Heart right ventricle (tissue), 16 donors: ENCODE measurements at regions not wholly inside any gene's neighbourhood (a gene's known extent, or its start where the extent isn't known, plus 50 kb on each side); places are given as distances from the start of the nearest gene placed in this dataset.

ENCODE experiments used
- ATAC-seq, 8 donors: fragments of 200-7000 bp; cut with Tn5 transposase; one replicate each; pipeline ENCODE4 v1.9.1; 2020; ENCODE audit warnings: mild to moderate bottlenecking in 8 of 8, moderate library complexity in 8 of 8, moderate number of reproducible peaks in 1 of 8
- DNase-seq, 2 donors: peaks; one replicate each; pipeline ENCODE4 v3.0.0-alpha.2; 2020
- H3K27ac ChIP-seq, 10 donors: fragments of 200-600 bp; sonication (generic) in 2 of 10; one replicate each; pipeline versions ENCODE4 v1.5.0 to v1.8.0; 2020 to 2022; ENCODE audit warnings: mild to moderate bottlenecking in 3 of 10
- H3K27me3 ChIP-seq, 7 donors: fragments of 200-600 bp; one replicate each; pipeline ENCODE4 v1.8.0; 2021 to 2022; ENCODE audit warnings: mild to moderate bottlenecking in 2 of 7
- H3K36me3 ChIP-seq, 9 donors: fragments of 200-600 bp; sonication (generic) in 1 of 9; one replicate each; pipeline versions ENCODE4 v1.5.0 to v1.8.0; 2020 to 2022; ENCODE audit warnings: mild to moderate bottlenecking in 2 of 9
- H3K4me1 ChIP-seq, 9 donors: fragments of 200-600 bp; sonication (generic) in 1 of 9; one replicate each; pipeline versions ENCODE4 v1.5.0 to v1.8.0; 2020 to 2022; ENCODE audit warnings: mild to moderate bottlenecking in 4 of 9
- H3K4me3 ChIP-seq, 10 donors: fragments of 200-600 bp; sonication (generic) in 2 of 10; one replicate each; pipeline versions ENCODE4 v1.5.0 to v1.8.0; 2020 to 2022; ENCODE audit warnings: mild to moderate bottlenecking in 7 of 10, moderate library complexity in 2 of 10
- H3K9me3 ChIP-seq, 11 donors: fragments of 200-600 bp in 10 of 11; sonication (generic) in 2 of 11; one replicate each; pipeline versions ENCODE4 v1.5.0 to v1.8.0; 2013 to 2022; ENCODE audit warnings: mild to moderate bottlenecking in 2 of 11, control low read depth in 1 of 11, moderate library complexity in 1 of 11
- WGBS, 2 donors: extraction: QIAGEN DNeasy Blood & Tissue Kit; methylation state at CpG; one replicate each; pipeline ENCODE4 v1.1.7; 2013; ENCODE audit warnings: inconsistent platforms in 1 of 2; 5-methylcytosine and 5-hydroxymethylcytosine counted together
- intact Hi-C, 10 donors: fragments of 100-400 bp; cut with DNase I; formaldehyde crosslinking; loops; one replicate each; pipeline versions ENCODE4 v1.11.1 to v1.14.2; 2022
- TF ChIP-seq, protein P1 (sequence below), 9 donors: fragments of 200-600 bp; sonication (generic) in 2 of 9; IDR thresholded peaks; one replicate each; pipeline versions ENCODE4 v1.5.0 to v1.8.0; 2021 to 2022; ENCODE audit warnings: antibody characterized with exemption in 9 of 9, mild to moderate bottlenecking in 5 of 9, moderate library complexity in 1 of 9
- donor health status: Arrhythmogenic right ventricular cardiomyopathy.
- donor health status: ischemic (EF 13 %, LVEDD 7.1; RV severe dilation, severe dysfunction).
- donor health status: healthy with polysubstance abuse.
- donor health status: DM: no; HTN: yes; CAD: no.
- donor health status: DM: no; HTN: no; CAD: no.
- donor health status: ischemic (EF 25% LVEDD 6.9; RV normal size, moderate dysfunction).
- donor health status: ischemic (EF 25% LVEDD 5.7; RV mildly dilated, moderate dysfunction).
- donor health status: healthy.
- donor health status: DM: yes; HTN: yes; CAD: no.
- donor health status: Ischemic cardiomyopathy.
- donor health status: ischemic (EF 35%, LVEDD 5.7; RV mildly dilated, moderate dysfunction).
- donor health status: nonischemic (EF 11% LVEDD 7.7; RV severe dilation, severe dysfunction).
- donor health status: DM: yes; HTN: yes; CAD: no.
- donor health status: PGD.
- donor health status: ischemic (EF 29% LVEDD 5.4; RV normal size, mild dysfunction).
- donor health status: nonischemic (EF 23%, LVEDD 6.1; RV moderate dilation, normal function).

DNA sequence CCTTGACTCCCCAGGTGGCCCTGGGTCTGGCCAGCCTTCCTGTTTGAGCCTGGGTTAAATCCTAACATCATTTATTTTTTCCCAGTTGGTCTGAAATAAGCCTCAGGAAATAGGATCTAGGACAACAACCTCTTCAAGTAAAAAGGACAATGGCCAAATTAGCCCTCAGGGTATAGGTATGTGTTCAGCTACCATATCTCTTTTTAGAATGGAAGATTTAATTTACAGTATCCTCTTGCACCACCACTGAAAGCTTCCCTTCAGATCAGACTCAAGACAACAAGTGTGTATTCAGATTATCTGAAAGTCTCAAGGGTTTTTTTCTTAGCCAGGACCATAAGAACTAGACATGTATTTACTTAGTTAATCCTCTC, 61.6 kb upstream of the CXCR4 start:
- Histone ChIP-seq H3K4me3 (no peak overlapping the region), H3K36me3 (no peaks in the 10 kb centered on the region), H3K27me3 (no peaks in the 10 kb centered on the region), H3K27ac (no peak overlapping the region), H3K4me1 (peaks cover 0 to 7% (median 0%) of the 10 kb centered on the region in 9 donors), H3K9me3 (peaks cover 0 to 11% (median 0%) of the 10 kb centered on the region in 11 donors)
- DNase-seq = no peak
- intact Hi-C loops = no loop called here
- no peak for ATAC-seq
- TF ChIP-seq, protein P1, sequence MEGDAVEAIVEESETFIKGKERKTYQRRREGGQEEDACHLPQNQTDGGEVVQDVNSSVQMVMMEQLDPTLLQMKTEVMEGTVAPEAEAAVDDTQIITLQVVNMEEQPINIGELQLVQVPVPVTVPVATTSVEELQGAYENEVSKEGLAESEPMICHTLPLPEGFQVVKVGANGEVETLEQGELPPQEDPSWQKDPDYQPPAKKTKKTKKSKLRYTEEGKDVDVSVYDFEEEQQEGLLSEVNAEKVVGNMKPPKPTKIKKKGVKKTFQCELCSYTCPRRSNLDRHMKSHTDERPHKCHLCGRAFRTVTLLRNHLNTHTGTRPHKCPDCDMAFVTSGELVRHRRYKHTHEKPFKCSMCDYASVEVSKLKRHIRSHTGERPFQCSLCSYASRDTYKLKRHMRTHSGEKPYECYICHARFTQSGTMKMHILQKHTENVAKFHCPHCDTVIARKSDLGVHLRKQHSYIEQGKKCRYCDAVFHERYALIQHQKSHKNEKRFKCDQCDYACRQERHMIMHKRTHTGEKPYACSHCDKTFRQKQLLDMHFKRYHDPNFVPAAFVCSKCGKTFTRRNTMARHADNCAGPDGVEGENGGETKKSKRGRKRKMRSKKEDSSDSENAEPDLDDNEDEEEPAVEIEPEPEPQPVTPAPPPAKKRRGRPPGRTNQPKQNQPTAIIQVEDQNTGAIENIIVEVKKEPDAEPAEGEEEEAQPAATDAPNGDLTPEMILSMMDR (IDR thresholded peaks at IDR 0.05) = no peak

DNA sequence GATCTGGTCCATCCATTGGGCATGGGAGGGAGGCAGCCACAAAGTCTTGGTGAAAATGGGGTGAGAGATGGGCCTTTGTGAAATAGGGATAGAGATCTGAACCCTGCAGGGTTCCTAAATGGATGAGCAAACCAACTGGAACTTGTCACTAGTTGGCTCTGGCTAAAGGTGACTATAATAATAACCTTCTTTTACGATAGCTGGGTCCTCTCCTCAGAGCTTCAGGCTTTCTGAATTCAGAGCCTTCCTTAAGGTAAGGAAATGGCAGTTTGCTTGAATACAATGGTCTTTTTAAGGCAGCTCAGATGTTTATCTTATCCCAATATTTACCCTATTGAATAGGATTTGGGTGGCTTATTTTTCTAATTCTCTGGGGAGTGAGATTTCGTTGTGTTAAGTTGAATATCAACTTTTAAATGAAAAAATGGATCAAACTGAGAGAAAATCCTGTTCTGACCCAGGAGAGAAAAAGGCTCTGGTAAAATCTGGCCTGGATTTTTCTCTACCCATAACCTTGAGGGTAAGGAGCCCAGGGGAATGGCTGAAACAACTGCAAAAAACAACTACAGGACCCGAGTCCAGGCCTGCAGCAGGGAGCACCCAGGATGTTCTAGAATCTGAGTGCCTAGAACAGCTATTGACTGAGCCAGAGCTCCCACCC, 61.1 kb upstream of the CXCR4 start:
- no peak overlapping the region for H3K4me3 ChIP-seq
- peaks cover 0 to 7% (median 0%) of the 10 kb centered on the region in 9 donors for H3K4me1 ChIP-seq
- TF ChIP-seq, protein P1 (IDR thresholded peaks at IDR 0.05) = no peak
- no peak overlapping the region for H3K27ac ChIP-seq
- DNase-seq (no peak), ATAC-seq (no peak)
- no peaks in the 10 kb centered on the region for H3K27me3 ChIP-seq
- intact Hi-C loops = no loop called here
- 46 to 53% methylated on average over 3 of the region's 3 CpGs for WGBS, 2 donors
- H3K36me3 ChIP-seq = no peaks in the 10 kb centered on the region
- H3K9me3 ChIP-seq = peaks cover 0 to 11% (median 0%) of the 10 kb centered on the region in 11 donors

DNA sequence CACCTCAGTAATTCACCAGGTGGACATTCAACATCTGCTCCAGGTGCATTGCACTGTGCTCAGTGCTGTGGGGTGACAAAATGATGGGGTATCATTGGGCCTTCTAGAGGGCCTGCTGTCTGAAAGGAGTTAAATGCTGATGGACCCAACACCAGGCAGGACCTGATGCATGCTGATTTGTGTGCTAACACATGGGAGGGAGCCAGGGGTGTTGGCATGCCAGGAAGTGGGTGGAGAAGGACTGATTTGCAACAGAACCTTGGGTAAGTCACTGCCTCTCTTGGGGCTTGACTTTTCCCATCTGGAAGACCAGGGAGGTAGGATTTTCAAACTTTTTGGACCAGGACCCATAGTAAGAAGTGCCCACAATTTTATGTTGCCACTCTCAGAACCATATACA, 57.9 kb upstream of the CXCR4 start:
- ATAC-seq = no peak
- H3K9me3 ChIP-seq = peaks cover 0 to 5% (median 0%) of the 10 kb centered on the region in 11 donors
- H3K4me3 ChIP-seq = no peak overlapping the region
- H3K27me3 ChIP-seq = no peaks in the 10 kb centered on the region
- TF ChIP-seq, protein P1 (IDR thresholded peaks at IDR 0.05) = no peak
- intact Hi-C loops = no loop called here
- DNase-seq = no peak
- no peak overlapping the region for H3K27ac ChIP-seq
- no peaks in the 10 kb centered on the region for H3K36me3 ChIP-seq
- peaks cover 0 to 7% (median 0%) of the 10 kb centered on the region in 9 donors for H3K4me1 ChIP-seq

DNA sequence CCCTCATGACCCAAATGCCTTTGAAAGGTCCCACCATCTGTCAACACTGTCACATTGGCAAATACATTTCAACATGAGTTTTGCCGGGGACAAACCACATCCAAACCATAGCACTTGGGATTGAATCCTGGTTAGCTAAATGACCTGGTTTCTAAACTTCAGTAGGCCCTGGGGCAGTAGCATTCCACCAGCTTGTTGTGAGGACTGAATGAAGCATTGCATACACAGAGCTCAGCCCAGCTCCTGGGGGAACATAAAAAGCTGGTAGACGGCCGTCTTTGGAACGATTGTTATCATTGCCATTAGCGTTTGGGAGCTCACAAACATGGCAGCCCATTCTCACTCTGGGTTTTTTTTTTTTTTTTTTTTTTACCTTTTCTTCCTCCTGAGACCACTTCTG, 57.5 kb upstream of the CXCR4 start:
- TF ChIP-seq, protein P1 (IDR thresholded peaks at IDR 0.05) = no peak
- no peaks in the 10 kb centered on the region for H3K27me3 ChIP-seq
- ATAC-seq = no peak
- 95 to 96% methylated on average over 5 of the region's 5 CpGs for WGBS, 2 donors
- H3K4me1 ChIP-seq = peaks cover 0 to 7% (median 0%) of the 10 kb centered on the region in 9 donors
- H3K4me3 ChIP-seq = no peak overlapping the region
- intact Hi-C loops = no loop called here
- no peak overlapping the region for H3K27ac ChIP-seq
- peaks cover 0 to under 1% (median 0%) of the 10 kb centered on the region in 11 donors for H3K9me3 ChIP-seq
- no peaks in the 10 kb centered on the region for H3K36me3 ChIP-seq
- no peak for DNase-seq
